H1 (cell line): ENCODE measurements at regions not wholly inside any gene's neighbourhood (a gene's known extent, or its start where the extent isn't known, plus 50 kb on each side); places are given as distances from the start of the nearest gene placed in this dataset.

Experiments used
- BRCA1 ChIP-seq: IDR thresholded peaks from 2 replicates; pipeline ENCODE4 v1.6.1; 2012; ENCODE audit warnings: low read depth, low read length, improper control_type of control experiment
- EP300 ChIP-seq, 2 experiments: IDR thresholded peaks; 1 replicate in 1 of 2; 2 replicates in 1 of 2; pipeline ENCODE4 v1.6.1; 2011 to 2012; ENCODE audit warnings: low read depth in 2 of 2, low read length in 2 of 2, mild to moderate bottlenecking in 2 of 2, borderline replicate concordance in 1 of 2, inconsistent platforms in 1 of 2, moderate library complexity in 1 of 2
- EZH2 ChIP-seq: fragments of 200-600 bp; sonication (generic); IDR thresholded peaks from 2 replicates; pipeline ENCODE4 v1.7.1; 2012; ENCODE audit warnings: low read depth, mild to moderate bottlenecking, moderate library complexity, low read length, inconsistent platforms; ENCODE audit not compliant: severe bottlenecking
- FOSL1 ChIP-seq: IDR thresholded peaks from 2 replicates; pipeline ENCODE4 v1.6.1; 2011; ENCODE audit warnings: mild to moderate bottlenecking, low read depth, low read length, moderate library complexity; ENCODE audit not compliant: insufficient read depth
- JUN ChIP-seq: IDR thresholded peaks from 2 replicates; pipeline ENCODE4 v1.6.1; 2011; ENCODE audit warnings: low read depth, mild to moderate bottlenecking, improper control_type of control experiment, low read length
- POLR2A ChIP-seq, 2 experiments: IDR thresholded peaks; 1 replicate in 1 of 2; 2 replicates in 1 of 2; pipeline ENCODE4 v1.6.1; 2011; ENCODE audit warnings: low read depth in 2 of 2, low read length in 2 of 2, mild to moderate bottlenecking in 2 of 2; ENCODE audit errors: control extremely low read depth in 1 of 2
- POLR2AphosphoS5 ChIP-seq: IDR thresholded peaks from 2 replicates; pipeline ENCODE4 v1.6.1; 2011; ENCODE audit warnings: low read depth, low read length
- POU5F1 ChIP-seq: IDR thresholded peaks from 2 replicates; pipeline ENCODE4 v1.6.1; 2011; ENCODE audit warnings: low read depth, mild to moderate bottlenecking, low read length, moderate library complexity
- RAD21 ChIP-seq, 2 experiments: IDR thresholded peaks in 1 of 2; conservative IDR thresholded peaks in 1 of 2; 2 replicates each; pipeline ENCODE4 v1.6.1; 2011; ENCODE audit warnings: low read depth in 2 of 2, low read length in 2 of 2, improper control_type of control experiment in 1 of 2, inconsistent platforms in 1 of 2, mild to moderate bottlenecking in 1 of 2, moderate library complexity in 1 of 2
- YY1 ChIP-seq: IDR thresholded peaks from 2 replicates; pipeline ENCODE4 v1.6.1; 2011; ENCODE audit warnings: low read depth, mild to moderate bottlenecking, low read length
- TF ChIP-seq, protein P1 (sequence below), 3 experiments: IDR thresholded peaks; 1 replicate in 2 of 3; 2 replicates in 1 of 3; pipeline versions ENCODE4 v1.5.1 to v1.6.1; 2011; ENCODE audit warnings: low read length in 3 of 3, mild to moderate bottlenecking in 3 of 3, inconsistent platforms in 2 of 3, low read depth in 1 of 3, moderate library complexity in 1 of 3; ENCODE audit not compliant: insufficient read depth in 1 of 3; ENCODE audit errors: control extremely low read depth in 1 of 3

DNA sequence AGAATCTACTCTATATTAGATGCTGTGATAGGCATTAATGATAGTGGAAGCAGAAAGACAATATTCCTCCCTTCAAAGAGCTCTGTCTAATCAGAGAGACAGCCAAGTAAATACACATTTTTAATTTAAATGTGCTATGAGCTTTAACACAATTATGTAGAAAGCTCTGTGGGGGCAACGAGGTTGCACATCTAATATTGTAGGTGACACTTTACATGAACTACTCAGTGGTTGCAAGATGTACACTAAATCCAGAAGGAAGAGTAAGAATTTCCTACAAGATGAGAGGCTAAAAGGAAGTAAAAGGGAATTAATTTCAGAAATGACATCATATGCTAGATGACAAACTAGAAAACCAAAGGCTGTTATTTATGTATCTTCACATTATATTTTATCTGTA is 120.9 kb downstream of the SPCS3 start:
- TF ChIP-seq, protein P1, sequence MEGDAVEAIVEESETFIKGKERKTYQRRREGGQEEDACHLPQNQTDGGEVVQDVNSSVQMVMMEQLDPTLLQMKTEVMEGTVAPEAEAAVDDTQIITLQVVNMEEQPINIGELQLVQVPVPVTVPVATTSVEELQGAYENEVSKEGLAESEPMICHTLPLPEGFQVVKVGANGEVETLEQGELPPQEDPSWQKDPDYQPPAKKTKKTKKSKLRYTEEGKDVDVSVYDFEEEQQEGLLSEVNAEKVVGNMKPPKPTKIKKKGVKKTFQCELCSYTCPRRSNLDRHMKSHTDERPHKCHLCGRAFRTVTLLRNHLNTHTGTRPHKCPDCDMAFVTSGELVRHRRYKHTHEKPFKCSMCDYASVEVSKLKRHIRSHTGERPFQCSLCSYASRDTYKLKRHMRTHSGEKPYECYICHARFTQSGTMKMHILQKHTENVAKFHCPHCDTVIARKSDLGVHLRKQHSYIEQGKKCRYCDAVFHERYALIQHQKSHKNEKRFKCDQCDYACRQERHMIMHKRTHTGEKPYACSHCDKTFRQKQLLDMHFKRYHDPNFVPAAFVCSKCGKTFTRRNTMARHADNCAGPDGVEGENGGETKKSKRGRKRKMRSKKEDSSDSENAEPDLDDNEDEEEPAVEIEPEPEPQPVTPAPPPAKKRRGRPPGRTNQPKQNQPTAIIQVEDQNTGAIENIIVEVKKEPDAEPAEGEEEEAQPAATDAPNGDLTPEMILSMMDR (IDR thresholded peaks at IDR 0.05; ENCODE audit: control extremely low read depth in 1 of 3, insufficient read depth in 1 of 3, low read depth in 1 of 3, low read length in 3 of 3): no peak
- TF ChIP-seq POLR2A (IDR thresholded peaks at IDR 0.05; ENCODE audit: control extremely low read depth in 1 of 2, low read depth in 2 of 2, low read length in 2 of 2): no peak
- TF ChIP-seq BRCA1: no peak
- no peak for TF ChIP-seq EP300 (IDR thresholded peaks at IDR 0.05; ENCODE audit: borderline replicate concordance in 1 of 2, low read depth in 2 of 2, low read length in 2 of 2)
- TF ChIP-seq FOSL1: no peak
- no peak for TF ChIP-seq EZH2
- no peak for TF ChIP-seq RAD21 (IDR thresholded peaks at IDR 0.05 in 1 of 2, conservative IDR thresholded peaks at IDR 0.05 in 1 of 2; ENCODE audit: low read depth in 2 of 2, low read length in 2 of 2)
- no peak for TF ChIP-seq YY1
- TF ChIP-seq JUN: no peak
- no peak for TF ChIP-seq POLR2AphosphoS5
- TF ChIP-seq POU5F1: no peak
